COLO668 (cell line): ENCODE measurements at regions not wholly inside any gene's neighbourhood (a gene's known extent, or its start where the extent isn't known, plus 50 kb on each side); places are given as distances from the start of the nearest gene placed in this dataset.
"Not testable (repeated sequence)": the region's sequence is repeated elsewhere in the genome, so short reads cannot be mapped to it uniquely, and the experiment has no call there.

Experiments
- DNase-seq: peaks from one replicate; lab custom pipeline; 2025; ENCODE audit not compliant: unreplicated experiment; lab: John Stamatoyannopoulos, UW

- DNase-seq, result not testable (repeated sequence)
These were observed 185.5 kb downstream of the ANXA1 start for GRCh38 chr9:73337182-73337581.

GRCh38 chr9:73344060-73344459 lies 192.4 kb downstream of the ANXA1 start:
- no peak for DNase-seq

GRCh38 chr9:73347123-73347522 lies 195.5 kb downstream of the ANXA1 start:
- no peak for DNase-seq

GRCh38 chr9:73347720-73348119 lies 196.1 kb downstream of the ANXA1 start:
- no peak for DNase-seq

GRCh38 chr9:73348471-73348870 lies 196.8 kb downstream of the ANXA1 start:
- DNase-seq, result no peak

GRCh38 chr9:73349476-73349875 lies 197.8 kb downstream of the ANXA1 start:
- no peak for DNase-seq

GRCh38 chr9:73357607-73358006 lies 205.9 kb downstream of the ANXA1 start:
- no peak for DNase-seq

GRCh38 chr9:73370053-73370452 lies 218.4 kb downstream of the ANXA1 start:
- no peak for DNase-seq

GRCh38 chr9:73371801-73372200 lies 220.1 kb downstream of the ANXA1 start:
- DNase-seq, result no peak

GRCh38 chr9:73380411-73380810 lies 228.7 kb downstream of the ANXA1 start:
- DNase-seq, result no peak

- no peak for DNase-seq
These were observed 250.7 kb downstream of the ANXA1 start for GRCh38 chr9:73402081-73403028.

GRCh38 chr9:73411494-73411893 lies 259.8 kb downstream of the ANXA1 start:
- DNase-seq, result no peak

- no peak for DNase-seq
These were observed 261.2 kb downstream of the ANXA1 start for GRCh38 chr9:73412874-73413273.

GRCh38 chr9:73423891-73424290 lies 272.2 kb downstream of the ANXA1 start:
- no peak for DNase-seq

- no peak for DNase-seq
These were observed 274.6 kb downstream of the ANXA1 start for GRCh38 chr9:73426269-73426668.

GRCh38 chr9:73434826-73435225 lies 283.2 kb downstream of the ANXA1 start:
- no peak for DNase-seq

GRCh38 chr9:73437758-73438157 lies 286.1 kb downstream of the ANXA1 start:
- no peak for DNase-seq

GRCh38 chr9:73439839-73440238 lies 288.2 kb downstream of the ANXA1 start:
- not testable (repeated sequence) for DNase-seq

GRCh38 chr9:73441223-73441622 lies 289.6 kb downstream of the ANXA1 start:
- DNase-seq, result no peak

GRCh38 chr9:73441890-73442818 lies 290.5 kb downstream of the ANXA1 start:
- no peak for DNase-seq

- no peak for DNase-seq
These were observed 293.2 kb downstream of the ANXA1 start for GRCh38 chr9:73444821-73445220.

- DNase-seq, result not testable (repeated sequence)
These were observed 293.7 kb downstream of the ANXA1 start for GRCh38 chr9:73445384-73445783.
